WERI-Rb-1 (cell line): ENCODE measurements at regions not wholly inside any gene's neighbourhood (a gene's known extent, or its start where the extent isn't known, plus 50 kb on each side); places are given as distances from the start of the nearest gene placed in this dataset.
"Not testable (repeated sequence)": the region's sequence is repeated elsewhere in the genome, so short reads cannot be mapped to it uniquely, and the experiment has no call there.

Source experiments
- DNase-seq: peaks from one replicate; pipeline ENCODE4 v3.0.0-alpha.2; 2020
- H3K27ac ChIP-seq: fragments of 250-450 bp; sonication (Bioruptor Pico); 2 replicates; pipeline ENCODE4 v1.5.1; 2020; ENCODE audit warnings: mild to moderate bottlenecking, moderate library complexity
- H3K27me3 ChIP-seq: fragments of 250-450 bp; sonication (Bioruptor Pico); 2 replicates; pipeline ENCODE4 v1.5.1; 2021; ENCODE audit warnings: mild to moderate bottlenecking, low read depth, moderate library complexity; ENCODE audit not compliant: insufficient read depth, severe bottlenecking
- H3K36me3 ChIP-seq: fragments of 250-450 bp; sonication (Bioruptor Pico); 2 replicates; pipeline ENCODE4 v1.5.1; 2020; ENCODE audit warnings: mild to moderate bottlenecking, moderate library complexity
- H3K4me3 ChIP-seq: 2 replicates; pipeline ENCODE4 v1.5.1; 2011; ENCODE audit warnings: low read depth, mild to moderate bottlenecking, control low read depth, low read length
- H3K9me3 ChIP-seq: fragments of 250-450 bp; sonication (Bioruptor Pico); 2 replicates; pipeline ENCODE4 v1.5.1; 2021; ENCODE audit warnings: mild to moderate bottlenecking, moderate library complexity; ENCODE audit not compliant: severe bottlenecking
- TF ChIP-seq, protein P1 (sequence below): IDR thresholded peaks from 2 replicates; pipeline ENCODE4 v1.5.1; 2011; ENCODE audit warnings: low read depth, mild to moderate bottlenecking, control low read depth, inconsistent platforms, low read length

GRCh38 chrX:146658379-146658778 lies 151.2 kb upstream of the CXorf51B start:
- Histone ChIP-seq H3K4me3 (no peak overlapping the region), H3K27ac (no peak overlapping the region), H3K9me3 (peaks cover 4% of the 10 kb centered on the region), H3K27me3 (no peaks in the 10 kb centered on the region), H3K36me3 (no peaks in the 10 kb centered on the region)
- DNase-seq: no peak
- TF ChIP-seq, protein P1, sequence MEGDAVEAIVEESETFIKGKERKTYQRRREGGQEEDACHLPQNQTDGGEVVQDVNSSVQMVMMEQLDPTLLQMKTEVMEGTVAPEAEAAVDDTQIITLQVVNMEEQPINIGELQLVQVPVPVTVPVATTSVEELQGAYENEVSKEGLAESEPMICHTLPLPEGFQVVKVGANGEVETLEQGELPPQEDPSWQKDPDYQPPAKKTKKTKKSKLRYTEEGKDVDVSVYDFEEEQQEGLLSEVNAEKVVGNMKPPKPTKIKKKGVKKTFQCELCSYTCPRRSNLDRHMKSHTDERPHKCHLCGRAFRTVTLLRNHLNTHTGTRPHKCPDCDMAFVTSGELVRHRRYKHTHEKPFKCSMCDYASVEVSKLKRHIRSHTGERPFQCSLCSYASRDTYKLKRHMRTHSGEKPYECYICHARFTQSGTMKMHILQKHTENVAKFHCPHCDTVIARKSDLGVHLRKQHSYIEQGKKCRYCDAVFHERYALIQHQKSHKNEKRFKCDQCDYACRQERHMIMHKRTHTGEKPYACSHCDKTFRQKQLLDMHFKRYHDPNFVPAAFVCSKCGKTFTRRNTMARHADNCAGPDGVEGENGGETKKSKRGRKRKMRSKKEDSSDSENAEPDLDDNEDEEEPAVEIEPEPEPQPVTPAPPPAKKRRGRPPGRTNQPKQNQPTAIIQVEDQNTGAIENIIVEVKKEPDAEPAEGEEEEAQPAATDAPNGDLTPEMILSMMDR: no peak

DNA sequence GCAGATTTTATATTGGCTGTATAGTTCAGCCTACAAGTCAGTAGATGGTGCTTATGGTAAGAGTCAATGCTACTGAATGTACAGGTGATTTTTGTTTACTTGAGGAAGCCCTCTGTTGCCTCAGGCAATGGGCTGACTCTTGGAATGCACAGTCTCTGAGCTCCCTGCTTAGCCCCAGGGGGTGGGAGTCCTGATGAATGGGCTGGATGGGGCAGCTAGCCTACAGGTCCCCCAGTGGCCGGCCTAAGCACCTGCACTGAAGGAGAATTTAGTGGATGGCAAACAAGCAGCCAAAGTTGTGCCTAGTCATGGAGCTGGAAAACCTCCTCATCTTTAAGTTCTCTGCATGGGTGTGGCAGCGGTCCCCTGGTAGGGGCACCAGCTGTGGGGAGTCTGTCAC lies 101.8 kb upstream of the CXorf51B start:
- H3K27ac ChIP-seq: no peak overlapping the region
- no peaks in the 10 kb centered on the region for H3K36me3 ChIP-seq
- no peaks in the 10 kb centered on the region for H3K9me3 ChIP-seq
- no peak overlapping the region for H3K4me3 ChIP-seq
- TF ChIP-seq, protein P1: 0 out of 2 replicates have a peak, but pooled peaks have one; percentile 7
- no peak for DNase-seq
- peaks cover 4% of the 10 kb centered on the region for H3K27me3 ChIP-seq

- DNase-seq, H3K36me3 ChIP-seq, H3K9me3 ChIP-seq, H3K27ac ChIP-seq, H3K4me3 ChIP-seq, H3K27me3 ChIP-seq: not testable (repeated sequence)
Observed at GRCh38 chrX:146708866-146709265, 100.7 kb upstream of the CXorf51B start.

DNA sequence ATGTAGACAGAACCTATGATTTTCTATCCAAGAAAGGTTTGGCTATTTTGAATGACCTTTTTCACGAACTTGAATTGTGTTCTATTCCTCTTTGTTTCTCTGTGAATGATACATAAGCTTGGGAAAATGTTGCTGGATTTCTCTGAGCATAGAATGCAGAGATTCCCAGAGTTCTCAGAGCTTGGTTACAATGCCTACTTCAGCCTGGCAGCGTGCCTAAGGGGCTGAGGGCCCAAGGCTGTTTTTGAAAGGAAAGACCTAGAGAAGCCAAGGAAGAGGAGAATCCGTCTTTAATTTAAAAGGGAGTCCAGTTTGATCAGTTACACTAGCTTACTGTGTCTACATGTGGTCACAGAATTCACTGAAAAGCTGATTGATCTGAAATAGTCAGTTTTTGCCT lies 55.3 kb upstream of the CXorf51B start:
- Histone ChIP-seq H3K27me3 (peaks cover 49% of the 10 kb centered on the region), H3K36me3 (no peaks in the 10 kb centered on the region), H3K4me3 (no peak overlapping the region), H3K27ac (no peak overlapping the region), H3K9me3 (no peaks in the 10 kb centered on the region)
- TF ChIP-seq, protein P1: no peak
- no peak for DNase-seq

- no peak overlapping the region for H3K27ac ChIP-seq
- no peak overlapping the region for H3K4me3 ChIP-seq
- no peaks in the 10 kb centered on the region for H3K36me3 ChIP-seq
- DNase-seq: no peak
- H3K9me3 ChIP-seq: no peaks in the 10 kb centered on the region
- TF ChIP-seq, protein P1: no peak
- H3K27me3 ChIP-seq: peaks cover 49% of the 10 kb centered on the region
Observed at GRCh38 chrX:146755214-146755613, 54.4 kb upstream of the CXorf51B start.
